CD4-positive, alpha-beta T cell (primary cell): ENCODE measurements at regions not wholly inside any gene's neighbourhood (a gene's known extent, or its start where the extent isn't known, plus 50 kb on each side); places are given as distances from the start of the nearest gene placed in this dataset.

Experiments
- ATAC-seq: fragments of 200-7000 bp; cut with Tn5 transposase; one replicate; pipeline ENCODE4 v1.10.0; 2022; ENCODE audit warnings: mild to moderate bottlenecking; ENCODE audit not compliant: poor library complexity
- CTCF ChIA-PET: fragments of 350-600 bp; sonication (Branson Sonifier 250); formaldehyde crosslinking; loops from one replicate; lab custom pipeline; 2021; ENCODE audit warnings: antibody characterized with exemption, inconsistent platforms; lab: Charles Lee
- POLR2A ChIA-PET: fragments of 350-600 bp; sonication (Branson Sonifier 250); formaldehyde crosslinking; loops from one replicate; lab custom pipeline; 2021; ENCODE audit warnings: antibody characterized with exemption, inconsistent platforms; lab: Charles Lee
- DNase-seq, 14 experiments: peaks; one replicate each; pipeline ENCODE4 v3.0.0-alpha.2; 2013 to 2020; ENCODE audit warnings: mixed read lengths in 2 of 14
- H3K27ac ChIP-seq, 2 donors: one replicate each; pipeline versions ENCODE4 v1.5.1 to v1.7.0; 2013; ENCODE audit warnings: low read length in 2 of 2, low read depth in 1 of 2, mild to moderate bottlenecking in 1 of 2
- H3K27me3 ChIP-seq, 2 experiments: 1 replicate in 1 of 2; 2 replicates in 1 of 2; pipeline versions ENCODE4 v1.6.1 to v1.7.0; 2013; ENCODE audit warnings: low read length in 2 of 2, control low read depth in 1 of 2, mild to moderate bottlenecking in 1 of 2, moderate library complexity in 1 of 2; ENCODE audit not compliant: insufficient read depth in 2 of 2, control insufficient read depth in 1 of 2
- H3K36me3 ChIP-seq: one replicate; pipeline ENCODE4 v1.6.1; 2013; ENCODE audit warnings: low read length, control low read depth; ENCODE audit not compliant: insufficient read depth
- H3K4me1 ChIP-seq: one replicate; pipeline ENCODE4 v1.6.1; 2013; ENCODE audit warnings: low read length, control low read depth; ENCODE audit not compliant: insufficient read depth
- H3K4me3 ChIP-seq: one replicate; pipeline ENCODE4 v1.5.1; 2013; ENCODE audit warnings: mild to moderate bottlenecking, low read length, moderate library complexity
- H3K9me3 ChIP-seq, 2 experiments: 1 replicate in 1 of 2; 2 replicates in 1 of 2; pipeline versions ENCODE4 v1.6.1 to v1.7.0; 2013; ENCODE audit warnings: low read length in 2 of 2, mild to moderate bottlenecking in 2 of 2, control low read depth in 1 of 2, moderate library complexity in 1 of 2; ENCODE audit not compliant: control insufficient read depth in 1 of 2, insufficient read depth in 1 of 2
- H3K27ac Mint-ChIP-seq: one replicate; pipeline ENCODE4 v1.8.0; 2020; ENCODE audit warnings: mixed read lengths
- H3K27me3 Mint-ChIP-seq: one replicate; pipeline ENCODE4 v1.8.0; 2021; ENCODE audit warnings: mixed read lengths
- H3K36me3 Mint-ChIP-seq: one replicate; pipeline ENCODE4 v1.8.0; 2021; ENCODE audit warnings: low read depth, mixed read lengths
- H3K4me1 Mint-ChIP-seq: one replicate; pipeline ENCODE4 v1.8.0; 2021; ENCODE audit warnings: low read depth, mixed read lengths
- H3K4me3 Mint-ChIP-seq: one replicate; pipeline ENCODE4 v1.8.0; 2020; ENCODE audit warnings: mild to moderate bottlenecking, mixed read lengths
- H3K9me3 Mint-ChIP-seq: one replicate; pipeline ENCODE4 v1.8.0; 2020; ENCODE audit warnings: mixed read lengths
- CTCF ChIP-seq: fragments of 200-600 bp; IDR thresholded peaks from one replicate; pipeline ENCODE4 v1.8.0; 2022; ENCODE audit warnings: antibody characterized with exemption, mild to moderate bottlenecking
- intact Hi-C, 2 experiments: fragments of 100-400 bp; cut with DNase I in 1 of 2; cut with micrococcal nuclease in 1 of 2; formaldehyde crosslinking; loops; one replicate each; pipeline versions ENCODE4 v1.15.1 to v1.9.0; 2023 to 2025; cut with DNase I, micrococcal nuclease

GRCh38 chr2:134123332-134123731 is 130.5 kb upstream of the MGAT5 start:
- no peak for ATAC-seq
- peaks cover 19% of the 10 kb centered on the region for H3K36me3 Mint-ChIP-seq
- Histone ChIP-seq H3K4me1 (peaks cover 82% of the 10 kb centered on the region), H3K4me3 (no peak overlapping the region), H3K27ac (no peak overlapping the region), H3K36me3 (peaks cover 6% of the 10 kb centered on the region), H3K27me3 (no peaks in the 10 kb centered on the region), H3K9me3 (no peaks in the 10 kb centered on the region)
- no peak for DNase-seq
- H3K4me1 Mint-ChIP-seq = peaks cover 85% of the 10 kb centered on the region
- peak overlapping the region; percentile 69 for H3K27ac Mint-ChIP-seq
- H3K27me3 Mint-ChIP-seq = no peaks in the 10 kb centered on the region
- peak overlapping the region; percentile 87 for H3K4me3 Mint-ChIP-seq
- POLR2A ChIA-PET = interaction anchor here (0.8 to 1.1 kb wide), 4 partner anchors 14 to 236 kb away, joined by 3 to 4 read pairs (median 4); no protein-coding TSS in a partner anchor
- H3K9me3 Mint-ChIP-seq = no peaks in the 10 kb centered on the region
- intact Hi-C loops = loop anchor here (1.0 to 10.0 kb wide), 3 partner anchors 52 to 1401 kb away; partner anchors contain the start of gene CCNT2 (in 1 of the 2)
- CTCF ChIA-PET = interaction anchor here (0.7 to 1.1 kb wide), 2 partner anchors 15 to 122 kb away, joined by 3 to 4 read pairs; no protein-coding TSS in a partner anchor
- TF ChIP-seq CTCF = no peak

- H3K27me3 Mint-ChIP-seq = no peaks in the 10 kb centered on the region
- no peak for TF ChIP-seq CTCF
- H3K4me1 Mint-ChIP-seq = peaks cover 85% of the 10 kb centered on the region
- no peaks in the 10 kb centered on the region for H3K9me3 Mint-ChIP-seq
- intact Hi-C loops = loop anchor here in 1 of 2 experiments (5.0 to 10.0 kb wide), 2 partner anchors 793 to 1401 kb away; partner anchors contain the start of gene CCNT2
- H3K27me3 ChIP-seq = no peaks in the 10 kb centered on the region
- ChIA-PET POLR2A (interaction anchor here (0.8 to 1.0 kb wide), 2 partner anchors 14 to 237 kb away, joined by 3 to 4 read pairs; no protein-coding TSS in a partner anchor), CTCF (interaction anchor here (1.0 kb wide), 1 partner anchor 136 kb away, joined by 3 read pairs; no protein-coding TSS in a partner anchor)
- peak overlapping the region; percentile 69 for H3K27ac Mint-ChIP-seq
- DNase-seq (no peak), ATAC-seq (no peak)
- no peaks in the 10 kb centered on the region for H3K9me3 ChIP-seq
- no peak overlapping the region for H3K4me3 ChIP-seq
- peak overlapping the region; percentile 87 for H3K4me3 Mint-ChIP-seq
- peaks cover 19% of the 10 kb centered on the region for H3K36me3 Mint-ChIP-seq
- H3K4me1 ChIP-seq = peaks cover 77% of the 10 kb centered on the region
- no peak overlapping the region for H3K27ac ChIP-seq
- H3K36me3 ChIP-seq = peaks cover 6% of the 10 kb centered on the region
Observed at GRCh38 chr2:134124047-134124753, 129.7 kb upstream of the MGAT5 start.

- POLR2A ChIA-PET = interaction anchor here (0.6 to 2.0 kb wide), 11 partner anchors 9 to 112 kb away, joined by 3 to 8 read pairs (median 3); no protein-coding TSS in a partner anchor
- H3K36me3 Mint-ChIP-seq = peaks cover 23% of the 10 kb centered on the region
- Histone ChIP-seq H3K27me3 (no peaks in the 10 kb centered on the region), H3K9me3 (peaks cover 0 to 4% of the 10 kb centered on the region in 2 experiments), H3K4me3 (no peak overlapping the region), H3K27ac (no peak overlapping the region), H3K4me1 (peaks cover 71% of the 10 kb centered on the region), H3K36me3 (peaks cover 16% of the 10 kb centered on the region)
- H3K27me3 Mint-ChIP-seq = no peaks in the 10 kb centered on the region
- H3K4me1 Mint-ChIP-seq = peaks cover 92% of the 10 kb centered on the region
- ATAC-seq (peak; percentile 73), DNase-seq (peak in 13 of 14 experiments; percentile 21 to 76 (median 46))
- intact Hi-C loops = loop anchor here (5.0 to 10.0 kb wide), 2 partner anchors 35 to 1397 kb away; no protein-coding TSS in a partner anchor
- H3K9me3 Mint-ChIP-seq = no peaks in the 10 kb centered on the region
- peak overlapping the region; percentile 13 for H3K4me3 Mint-ChIP-seq
- peak overlapping the region; percentile 69 for H3K27ac Mint-ChIP-seq
- no peak for TF ChIP-seq CTCF
- CTCF ChIA-PET = interaction anchor here (1.2 to 3.3 kb wide), 5 partner anchors 10 to 80 kb away, joined by 3 to 13 read pairs (median 5); no protein-coding TSS in a partner anchor
Observed at GRCh38 chr2:134127496-134127895, 126.4 kb upstream of the MGAT5 start.
